Urinary bladder (tissue), 3 donors: ENCODE measurements at regions not wholly inside any gene's neighbourhood (a gene's known extent, or its start where the extent isn't known, plus 50 kb on each side); places are given as distances from the start of the nearest gene placed in this dataset.

ENCODE experiments used
- DNase-seq: peaks from one replicate; pipeline ENCODE4 v3.0.0-alpha.2; 2015; ENCODE audit errors: extremely low spot score
- H3K27ac ChIP-seq: one replicate; pipeline ENCODE4 v1.5.1; 2013; ENCODE audit warnings: low read depth, mild to moderate bottlenecking, moderate library complexity
- H3K36me3 ChIP-seq: one replicate; pipeline ENCODE4 v1.6.1; 2013; ENCODE audit warnings: mild to moderate bottlenecking, moderate library complexity; ENCODE audit not compliant: insufficient read depth
- H3K4me1 ChIP-seq: one replicate; pipeline ENCODE4 v1.6.1; 2013; ENCODE audit warnings: mild to moderate bottlenecking, moderate library complexity; ENCODE audit not compliant: insufficient read depth
- H3K4me3 ChIP-seq: one replicate; pipeline ENCODE4 v1.5.1; 2013; ENCODE audit warnings: low read depth, low read length
- WGBS: extraction: QIAGEN DNeasy Blood & Tissue Kit; methylation state at CpG from one replicate; pipeline ENCODE4 v1.1.7; 2013; 5-methylcytosine and 5-hydroxymethylcytosine counted together
- donor health status: healthy with polysubstance abuse.
- donor health status: healthy.

DNA sequence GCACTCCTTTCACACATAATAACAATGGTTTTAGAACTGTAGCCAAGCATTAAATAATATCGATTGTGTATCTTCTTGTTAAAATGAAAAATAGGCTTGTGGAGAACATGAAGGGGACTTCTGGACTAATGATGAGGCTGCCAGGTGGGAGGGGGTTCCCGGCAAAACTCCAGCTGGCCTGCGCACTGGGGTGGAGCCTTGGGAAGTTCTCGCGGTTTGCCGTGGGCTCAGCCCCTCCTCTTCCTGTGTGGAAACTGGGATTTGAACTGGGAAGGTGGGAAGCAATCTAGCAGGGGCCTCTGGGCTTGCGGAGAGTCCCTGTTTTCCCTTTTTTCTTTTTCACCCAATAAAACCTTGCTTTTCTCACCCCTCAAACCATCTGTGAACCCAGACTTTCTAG, 113.7 kb upstream of the SLITRK1 start:
- H3K4me1 ChIP-seq, result no peaks in the 10 kb centered on the region
- 95% methylated on average over 7 of the region's 7 CpGs for WGBS
- no peaks in the 10 kb centered on the region for H3K36me3 ChIP-seq
- no peak overlapping the region for H3K4me3 ChIP-seq
- DNase-seq, result no peak
- no peak overlapping the region for H3K27ac ChIP-seq

DNA sequence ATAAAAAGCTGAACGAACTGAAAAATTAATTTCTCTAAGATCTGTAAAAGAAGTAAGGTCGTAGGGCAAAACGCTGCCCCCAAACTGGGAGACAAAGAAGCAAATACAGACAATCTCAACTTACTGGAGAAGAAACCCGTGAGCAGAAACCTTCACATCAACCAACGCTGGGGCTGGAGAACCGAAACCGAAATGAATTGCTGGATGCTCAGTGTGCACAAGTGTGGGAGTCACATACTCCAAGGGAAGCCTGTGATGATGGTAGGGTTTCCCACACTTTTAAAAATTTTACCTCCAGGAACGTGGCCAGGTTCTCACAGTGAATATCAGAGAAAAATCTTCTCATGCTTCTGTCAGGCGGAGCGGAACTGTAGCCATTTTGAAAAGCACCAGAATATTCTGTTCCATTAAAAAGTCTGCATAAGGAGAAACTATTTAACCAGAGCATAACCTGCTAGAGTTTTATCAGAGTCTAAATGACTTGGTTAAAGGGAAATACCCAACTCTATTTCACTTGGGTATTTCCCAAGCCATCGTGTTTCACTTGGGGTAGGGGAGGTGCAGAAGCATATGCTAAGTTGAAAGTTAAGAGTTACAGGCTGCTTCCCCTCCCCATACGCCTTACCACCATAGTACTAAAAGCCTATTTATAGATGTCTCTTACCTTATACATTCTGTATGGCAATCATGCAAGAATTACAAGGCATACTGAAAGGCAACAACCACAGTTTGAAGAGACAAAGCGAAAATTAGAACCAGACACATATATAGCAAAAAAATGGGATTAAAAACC, 110.5 kb upstream of the SLITRK1 start:
- DNase-seq, result no peak
- no peak overlapping the region for H3K4me3 ChIP-seq
- H3K4me1 ChIP-seq, result no peaks in the 10 kb centered on the region
- no peaks in the 10 kb centered on the region for H3K36me3 ChIP-seq
- no peak overlapping the region for H3K27ac ChIP-seq
- 90% methylated on average over 13 of the region's 13 CpGs for WGBS

DNA sequence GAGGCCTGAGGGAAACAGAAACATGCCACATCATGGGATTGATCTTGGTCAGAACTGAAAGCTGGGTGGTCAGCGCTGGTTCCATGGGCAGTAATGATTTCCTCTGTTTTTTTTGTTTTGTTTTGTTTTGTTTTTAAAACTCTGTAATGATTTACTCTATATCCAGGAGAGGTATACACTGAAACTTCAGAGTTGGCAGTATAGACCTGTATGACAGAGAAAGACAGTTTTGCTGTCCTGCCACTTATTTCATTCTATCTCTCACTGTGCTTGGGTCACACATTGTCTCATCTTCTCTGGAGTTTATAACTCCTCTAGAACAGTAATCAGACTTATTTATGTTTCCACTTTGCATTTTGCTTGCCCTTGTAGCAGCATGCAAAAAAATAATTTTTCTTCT, 105.1 kb upstream of the SLITRK1 start:
- H3K4me1 ChIP-seq, result no peaks in the 10 kb centered on the region
- H3K4me3 ChIP-seq, result no peak overlapping the region
- H3K27ac ChIP-seq, result no peak overlapping the region
- 92% methylated on average over 1 of the region's 1 CpG for WGBS
- H3K36me3 ChIP-seq, result no peaks in the 10 kb centered on the region
- DNase-seq, result no peak

DNA sequence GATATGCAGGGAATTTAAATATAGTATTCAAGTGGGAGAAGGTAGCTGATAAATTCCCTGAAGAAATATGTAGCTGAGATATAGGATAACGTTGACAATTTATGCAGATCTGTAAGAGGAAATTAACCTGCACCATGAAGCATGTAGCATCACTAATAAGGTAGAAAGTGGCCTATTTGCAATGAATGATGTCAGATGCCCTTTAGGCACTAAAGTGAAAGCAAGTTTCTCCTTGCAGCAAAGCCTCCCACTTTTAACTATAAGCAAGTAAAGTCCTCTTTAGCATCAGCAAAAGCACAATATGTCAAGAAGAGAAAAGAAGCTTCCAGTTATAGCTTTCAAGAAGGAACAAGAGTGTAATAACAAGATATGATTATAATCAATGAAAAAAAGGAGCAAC, 102.5 kb upstream of the SLITRK1 start:
- DNase-seq, result no peak
- H3K27ac ChIP-seq, result no peak overlapping the region
- no peak overlapping the region for H3K4me3 ChIP-seq
- WGBS, result 68% methylated on average over 1 of the region's 1 CpG
- H3K4me1 ChIP-seq, result no peaks in the 10 kb centered on the region
- H3K36me3 ChIP-seq, result no peaks in the 10 kb centered on the region

DNA sequence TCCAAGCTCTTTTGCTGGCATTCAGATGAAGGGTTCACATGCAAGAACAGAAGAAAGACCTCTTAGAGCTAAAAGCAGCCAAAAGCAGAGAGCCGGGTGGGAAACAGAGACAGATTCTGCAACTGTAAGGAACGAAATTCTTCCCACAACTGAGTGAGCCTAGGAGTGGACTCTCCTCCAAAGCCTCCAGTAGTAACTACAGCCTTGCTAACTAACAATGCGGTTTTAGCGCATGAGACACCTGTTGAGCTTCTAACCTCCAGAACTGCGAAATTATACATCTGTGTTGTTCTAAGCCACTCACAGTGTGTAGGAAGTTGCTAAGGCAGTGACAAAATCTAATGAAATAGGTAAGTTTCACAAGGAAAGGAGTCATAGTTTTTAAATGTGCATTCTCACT, 98.1 kb upstream of the SLITRK1 start:
- WGBS, result 65% methylated on average over 5 of the region's 5 CpGs

DNA sequence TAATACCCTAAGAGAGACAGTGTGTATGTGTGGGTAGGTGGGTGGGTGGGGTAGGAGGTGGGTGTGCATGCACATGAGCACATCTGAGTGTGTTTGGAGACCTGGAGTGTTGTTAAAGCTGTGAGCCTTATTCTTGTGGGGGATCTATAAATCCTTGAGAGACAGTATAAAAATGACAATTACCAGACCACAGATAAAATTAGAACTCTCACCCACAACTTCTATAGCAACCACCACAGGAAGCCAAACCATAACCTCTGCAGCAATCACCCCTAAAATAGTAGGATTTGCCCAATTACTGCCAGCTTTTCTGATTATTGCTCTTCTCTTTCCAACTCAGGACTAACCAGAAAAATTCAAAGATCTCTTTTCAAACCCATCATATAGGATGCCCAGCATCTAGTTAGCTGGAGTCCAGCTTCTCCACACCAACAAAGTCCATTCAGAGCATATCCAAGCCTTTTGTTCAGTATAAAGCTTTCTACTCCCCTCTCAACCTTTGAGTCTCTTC, 93.4 kb upstream of the SLITRK1 start:
- H3K27ac ChIP-seq, result no peak overlapping the region
- DNase-seq, result no peak
- no peaks in the 10 kb centered on the region for H3K36me3 ChIP-seq
- no peak overlapping the region for H3K4me3 ChIP-seq
- no peaks in the 10 kb centered on the region for H3K4me1 ChIP-seq

More for the DNA sequence above, 98.1 kb upstream of the SLITRK1 start:
- Histone ChIP-seq H3K4me3 (no peak overlapping the region), H3K36me3 (no peaks in the 10 kb centered on the region), H3K4me1 (no peaks in the 10 kb centered on the region), H3K27ac (no peak overlapping the region)
- DNase-seq, result no peak

DNA sequence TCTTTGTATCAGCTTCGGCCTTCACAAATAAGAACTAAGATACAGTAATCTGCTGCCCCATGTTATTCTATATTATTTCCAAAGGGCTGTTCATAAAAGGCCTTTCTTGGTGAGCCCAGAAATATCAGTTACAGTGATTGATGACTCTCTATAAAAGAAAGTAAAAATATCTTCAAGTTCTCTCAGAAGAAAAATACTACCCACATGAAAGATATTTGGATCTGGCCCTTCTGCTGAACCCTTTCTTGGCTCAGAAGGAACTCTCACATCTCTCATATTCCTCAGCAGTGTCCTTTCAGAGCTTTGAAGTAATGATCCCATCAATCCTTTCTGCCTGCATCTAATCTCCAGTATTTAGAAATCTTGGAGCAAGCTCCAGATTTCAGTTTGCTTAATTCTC, 76.3 kb upstream of the SLITRK1 start:
- DNase-seq, result no peak
- WGBS, result 39% methylated on average over 1 of the region's 1 CpG

DNA sequence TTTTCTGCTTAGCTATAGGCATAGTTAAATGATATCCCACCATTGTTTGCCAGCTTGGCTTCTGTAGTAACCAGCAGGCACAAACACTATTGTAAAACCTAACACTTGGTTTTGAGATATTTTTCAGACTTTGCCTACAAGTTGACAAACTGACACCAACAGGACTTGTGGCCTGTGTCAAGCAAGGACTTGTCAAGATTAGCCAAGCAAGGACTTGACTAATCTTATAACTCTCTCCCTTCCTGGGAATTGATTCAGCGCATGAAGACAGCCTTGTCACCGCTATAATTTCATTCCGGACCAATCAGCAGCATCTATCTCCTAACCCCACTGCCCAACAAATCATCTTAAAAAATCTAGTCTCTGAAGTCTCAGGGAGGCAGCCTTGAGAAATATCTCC, 72.7 kb upstream of the SLITRK1 start:
- WGBS, result 97% methylated on average over 3 of the region's 3 CpGs
- H3K27ac ChIP-seq, result no peak overlapping the region
- DNase-seq, result no peak

More for the DNA sequence above, 76.3 kb upstream of the SLITRK1 start:
- H3K4me3 ChIP-seq, result no peak overlapping the region
- no peak overlapping the region for H3K27ac ChIP-seq
- H3K4me1 ChIP-seq, result no peaks in the 10 kb centered on the region
- H3K36me3 ChIP-seq, result no peaks in the 10 kb centered on the region

DNA sequence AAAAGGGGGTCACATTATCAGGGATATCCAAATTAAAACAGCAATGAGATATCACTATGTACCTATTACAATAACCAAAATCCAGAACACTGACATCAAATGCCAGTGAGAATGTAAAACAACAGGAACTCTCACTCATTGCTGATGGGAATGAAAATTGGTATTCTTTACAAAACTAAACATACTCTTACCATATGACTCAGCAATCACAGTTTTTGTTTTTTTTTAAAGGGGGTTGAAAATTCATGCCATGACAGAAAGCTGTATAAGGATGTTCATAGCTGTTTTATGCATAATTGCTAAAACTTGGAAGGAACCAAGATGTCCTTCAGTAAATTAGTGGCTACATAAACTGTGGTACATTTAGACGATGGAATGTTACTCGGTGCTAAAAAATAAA, 71.6 kb upstream of the SLITRK1 start:
- Histone ChIP-seq H3K27ac (no peak overlapping the region), H3K4me3 (no peak overlapping the region), H3K36me3 (no peaks in the 10 kb centered on the region), H3K4me1 (no peaks in the 10 kb centered on the region)
- WGBS, result 96% methylated on average over 2 of the region's 2 CpGs
- no peak for DNase-seq

More for the DNA sequence above, 72.7 kb upstream of the SLITRK1 start:
- H3K36me3 ChIP-seq, result no peaks in the 10 kb centered on the region
- no peak overlapping the region for H3K4me3 ChIP-seq
- no peaks in the 10 kb centered on the region for H3K4me1 ChIP-seq

DNA sequence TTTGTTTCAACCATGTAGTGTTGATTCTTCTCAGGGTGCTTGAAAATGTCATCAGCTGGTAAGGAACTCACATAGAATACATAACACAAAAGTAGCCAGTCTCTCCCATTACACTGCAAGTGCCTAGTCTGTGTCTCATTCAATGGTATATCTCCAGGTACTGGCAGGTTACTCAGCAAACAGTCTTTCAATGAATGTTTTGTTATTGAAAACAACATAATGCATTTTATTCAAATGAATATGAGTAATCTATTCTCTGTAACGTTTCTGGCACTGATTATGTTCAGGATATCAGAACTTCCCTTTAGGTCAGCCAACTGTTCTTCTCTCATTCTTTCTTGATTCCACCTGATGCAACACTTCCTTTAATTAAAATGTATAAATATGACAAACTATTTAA, 68.0 kb upstream of the SLITRK1 start:
- DNase-seq, result no peak
- H3K4me3 ChIP-seq, result no peak overlapping the region
- no peaks in the 10 kb centered on the region for H3K36me3 ChIP-seq
- H3K27ac ChIP-seq, result no peak overlapping the region
- WGBS, result 32% methylated on average over 1 of the region's 1 CpG
- no peaks in the 10 kb centered on the region for H3K4me1 ChIP-seq

DNA sequence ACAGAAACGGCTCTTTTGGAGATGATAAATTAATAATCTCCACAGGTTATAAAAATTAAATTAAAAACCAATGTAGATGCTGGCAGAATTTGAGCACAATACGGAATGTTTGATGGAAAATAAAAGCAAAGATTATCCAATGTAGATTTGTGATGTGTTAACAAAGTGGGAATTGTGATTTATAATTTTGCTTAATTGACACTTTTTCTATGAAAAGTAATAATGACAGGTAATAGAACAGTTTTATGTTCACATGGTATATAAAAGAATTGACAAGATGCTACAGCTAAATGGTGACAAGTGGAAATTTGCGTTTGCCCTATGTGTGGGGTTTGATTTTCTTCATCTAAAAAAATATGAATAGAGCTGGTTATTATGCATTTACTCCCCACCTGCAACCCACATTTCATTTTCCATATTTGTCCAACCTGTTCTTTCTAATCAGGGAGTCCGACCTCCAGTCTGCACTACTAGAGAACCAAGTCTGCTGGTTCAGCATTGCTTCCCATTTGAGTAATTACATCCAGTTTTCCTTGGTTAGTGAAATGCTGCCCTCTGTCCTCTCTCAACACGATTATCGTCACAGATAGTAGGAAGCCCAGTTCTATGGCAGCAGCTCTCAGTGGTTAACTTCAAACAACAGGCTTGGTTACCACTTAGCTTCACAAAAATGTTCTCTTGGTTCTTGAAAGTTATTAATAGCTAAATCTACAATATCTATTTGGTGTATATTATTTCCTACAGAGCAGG, 61.4 kb upstream of the SLITRK1 start:
- WGBS, result 41% methylated on average over 6 of the region's 6 CpGs
- Histone ChIP-seq H3K4me1 (no peaks in the 10 kb centered on the region), H3K36me3 (no peaks in the 10 kb centered on the region), H3K27ac (no peak overlapping the region), H3K4me3 (no peak overlapping the region)
- no peak for DNase-seq

DNA sequence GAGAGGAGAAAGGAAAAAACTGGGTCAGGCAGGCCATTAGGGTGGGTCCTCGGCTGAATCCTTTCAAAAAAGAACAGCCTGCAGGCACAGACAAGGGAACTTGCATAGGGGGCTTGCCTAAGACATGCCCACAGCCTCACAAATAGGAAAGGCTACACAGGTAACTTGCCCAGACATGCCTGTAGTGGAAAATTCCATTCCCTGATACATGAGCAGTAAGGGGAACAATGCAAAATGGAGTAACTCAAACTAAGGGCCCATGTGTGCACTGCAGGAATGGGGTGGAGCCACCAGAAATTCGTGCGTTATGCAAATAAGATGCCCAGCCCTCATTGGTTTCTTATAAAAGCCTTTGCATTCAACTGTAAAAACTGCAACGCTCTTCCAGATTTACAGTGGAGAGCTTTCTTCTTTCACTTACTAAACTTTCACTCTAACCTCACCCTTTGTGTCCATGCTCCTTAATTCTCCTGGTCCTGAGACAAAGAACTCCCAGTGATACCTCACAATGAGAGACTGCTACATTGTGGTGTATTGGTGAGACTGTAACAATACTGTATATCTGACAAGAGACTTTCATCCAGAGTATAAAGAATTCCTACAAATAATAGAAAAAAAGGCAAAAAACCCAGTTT, 59.5 kb upstream of the SLITRK1 start:
- no peak overlapping the region for H3K4me3 ChIP-seq
- H3K27ac ChIP-seq, result no peak overlapping the region
- no peak for DNase-seq
- no peaks in the 10 kb centered on the region for H3K4me1 ChIP-seq
- WGBS, result 89% methylated on average over 4 of the region's 4 CpGs
- no peaks in the 10 kb centered on the region for H3K36me3 ChIP-seq

DNA sequence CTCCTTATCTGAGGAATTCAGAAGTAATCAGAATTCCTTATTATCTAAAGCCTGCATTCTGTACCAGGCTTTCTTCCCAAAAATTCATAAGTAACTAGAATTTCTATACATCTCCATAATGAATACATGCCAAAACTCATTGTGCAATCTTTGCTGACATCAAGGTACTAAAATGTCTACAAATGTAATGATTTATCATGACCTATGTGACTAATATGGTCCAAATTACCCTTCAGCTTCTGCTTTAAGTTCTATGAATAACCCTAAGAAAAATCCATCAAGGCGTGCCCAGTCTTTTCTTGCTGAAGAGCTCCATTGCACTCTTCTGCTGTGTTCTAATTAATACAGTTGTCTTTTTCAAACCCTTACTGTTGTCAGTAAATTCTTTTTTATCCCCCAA, 58.5 kb upstream of the SLITRK1 start:
- 92% methylated on average over 1 of the region's 1 CpG for WGBS
- no peaks in the 10 kb centered on the region for H3K36me3 ChIP-seq
- H3K4me1 ChIP-seq, result no peaks in the 10 kb centered on the region
- H3K4me3 ChIP-seq, result no peak overlapping the region
- DNase-seq, result no peak
- H3K27ac ChIP-seq, result no peak overlapping the region

DNA sequence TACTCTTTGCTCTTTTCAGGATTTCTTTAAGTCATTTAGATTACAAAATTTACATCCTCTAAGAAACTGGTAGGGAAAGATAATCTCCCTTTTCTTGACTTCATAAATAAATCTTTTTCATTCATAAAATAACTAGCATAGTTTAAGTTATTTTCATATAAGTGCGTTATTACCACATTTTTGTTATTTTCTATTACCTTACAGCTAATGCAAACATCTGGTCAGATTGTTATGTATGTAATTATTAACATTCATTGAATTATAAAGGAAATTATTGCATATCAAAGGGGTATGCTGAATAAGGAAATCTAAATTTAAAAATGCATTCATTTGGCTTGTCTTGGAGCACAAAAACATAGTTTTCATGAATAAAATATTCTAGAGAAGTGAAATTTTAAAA, 55.3 kb upstream of the SLITRK1 start:
- DNase-seq, result no peak
- Histone ChIP-seq H3K27ac (no peak overlapping the region), H3K36me3 (no peaks in the 10 kb centered on the region), H3K4me1 (no peaks in the 10 kb centered on the region), H3K4me3 (no peak overlapping the region)
- 81% methylated on average over 1 of the region's 1 CpG for WGBS
